Activated CD8-positive, alpha-beta memory T cell treated with anti-CD3 and anti-CD28 coated beads, Interleukin-2, amount 50 U/mL, for 4 hours (primary cell): ENCODE measurements at regions not wholly inside any gene's neighbourhood (a gene's known extent, or its start where the extent isn't known, plus 50 kb on each side); places are given as distances from the start of the nearest gene placed in this dataset.

Source experiments
- DNase-seq: peaks from one replicate; pipeline ENCODE4 v3.0.0-alpha.2; 2020

DNA sequence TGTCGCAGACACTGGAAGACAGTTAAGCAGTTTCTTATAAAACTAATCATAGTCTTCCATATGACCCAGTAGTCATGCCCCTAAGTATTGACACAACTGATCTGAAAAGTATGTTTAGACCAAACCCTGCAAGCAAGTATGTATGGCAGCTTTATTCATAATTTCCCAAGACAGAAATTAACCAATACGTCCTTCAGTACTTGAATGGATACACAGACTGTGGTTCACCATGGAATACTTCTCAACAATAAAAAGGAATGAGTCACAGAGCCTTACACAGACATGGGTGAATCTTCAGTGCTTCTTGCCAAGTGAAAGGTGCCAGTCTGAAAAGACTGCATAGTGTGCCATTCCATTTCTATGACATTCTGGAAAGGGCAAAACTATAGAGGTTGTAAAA is 50.2 kb upstream of the AKR1E2 start:
- no peak for DNase-seq

DNA sequence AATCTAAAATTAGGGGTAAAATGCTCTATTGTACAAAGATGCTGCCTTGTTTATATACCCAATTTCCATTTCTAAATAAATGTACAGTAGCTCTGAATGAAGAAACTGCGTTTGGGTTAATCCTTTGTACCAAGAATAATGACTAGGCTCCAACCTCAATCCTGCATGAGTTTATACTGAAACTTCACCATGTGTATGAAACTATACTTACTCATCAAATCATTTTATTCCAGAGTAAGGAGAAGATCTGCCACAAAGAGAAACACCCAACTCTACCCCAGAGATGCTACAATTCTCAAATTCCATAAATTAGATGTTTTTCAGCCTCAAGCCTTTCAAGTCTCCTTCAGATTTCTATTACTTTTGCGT is 53.8 kb upstream of the AKR1E2 start:
- no peak for DNase-seq

DNA sequence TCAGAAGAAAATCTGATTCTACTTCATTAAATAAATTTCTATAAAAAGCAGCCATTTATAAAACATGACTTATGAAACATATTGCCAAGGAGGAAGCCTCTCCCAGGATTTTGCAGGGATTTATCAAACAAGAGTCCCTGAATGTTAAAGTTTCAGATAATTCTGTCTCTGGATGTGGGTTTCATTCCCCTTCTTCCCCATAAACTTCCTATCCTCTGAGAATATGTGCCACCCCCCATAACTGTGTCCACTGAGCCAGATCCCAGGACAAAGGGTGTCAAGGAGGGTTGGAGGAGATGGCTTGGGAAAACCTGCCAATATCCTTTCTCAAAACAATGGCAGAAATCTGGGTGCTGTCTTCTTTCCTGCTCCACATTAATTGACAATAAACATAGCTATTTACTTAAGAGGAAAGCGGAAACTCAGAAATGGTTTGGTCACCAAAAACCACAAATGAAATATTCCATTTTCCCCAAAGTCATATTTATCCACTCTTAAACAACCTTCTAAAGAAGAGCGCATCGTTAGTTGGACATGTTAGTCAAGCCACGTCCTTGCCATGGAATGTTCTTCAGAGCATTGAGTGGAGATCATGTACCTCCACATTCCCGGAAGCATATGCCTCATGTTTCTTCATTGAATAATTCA is 54.3 kb upstream of the AKR1E2 start:
- no peak for DNase-seq

DNA sequence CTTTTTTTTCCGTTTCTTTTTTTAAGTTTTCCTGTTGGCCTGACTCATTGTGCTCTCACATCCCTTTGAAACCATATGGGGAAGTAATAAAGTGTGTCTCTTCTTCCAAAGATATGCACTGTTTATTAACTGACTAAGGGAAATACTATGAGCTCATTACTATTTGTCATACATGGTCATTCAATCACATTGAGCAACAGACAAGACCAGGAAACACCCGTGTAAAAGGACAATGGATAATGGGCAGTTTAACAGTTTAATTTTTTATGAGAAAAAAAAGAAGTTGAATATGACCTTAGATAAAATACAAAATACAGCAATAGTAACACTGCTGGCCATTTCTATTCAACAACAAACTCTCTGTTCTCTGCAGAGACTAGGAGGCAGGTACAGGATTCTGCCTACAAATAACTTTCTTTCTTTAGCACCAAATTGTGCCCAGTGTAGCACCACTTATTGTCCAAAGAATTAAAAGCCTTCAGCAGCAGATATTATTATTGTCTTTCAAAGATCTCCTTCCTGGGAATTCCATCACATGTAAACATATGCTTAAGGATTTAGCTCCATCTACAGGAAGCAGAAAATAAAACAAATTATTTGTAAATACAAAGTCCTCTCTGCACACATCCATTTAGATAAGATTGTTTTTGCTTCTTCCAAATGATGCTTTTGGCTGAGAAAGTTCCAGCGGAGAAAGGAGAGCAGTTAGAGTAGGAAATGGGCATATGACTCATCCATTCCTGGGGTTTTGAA is 55.0 kb upstream of the AKR1E2 start:
- DNase-seq = no peak

DNA sequence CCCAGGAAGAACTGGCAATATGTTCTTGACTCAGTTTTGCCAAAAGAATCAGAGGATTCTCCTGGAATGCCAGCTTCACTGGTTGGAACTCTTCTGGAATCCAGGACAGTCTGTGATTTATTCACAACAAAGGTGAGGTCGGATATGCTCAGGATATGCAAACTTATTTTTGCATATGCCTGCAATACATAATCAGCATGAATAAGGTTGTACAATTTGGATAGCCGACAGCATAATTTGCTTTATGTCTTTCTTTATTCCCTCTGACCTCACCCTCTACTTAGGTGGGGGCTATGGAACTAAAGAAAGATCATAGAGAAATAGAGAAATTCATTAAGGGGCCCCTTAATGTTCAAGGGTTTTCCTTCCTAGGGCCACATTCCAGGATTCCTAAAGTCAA is 57.6 kb upstream of the AKR1E2 start:
- DNase-seq = no peak

DNA sequence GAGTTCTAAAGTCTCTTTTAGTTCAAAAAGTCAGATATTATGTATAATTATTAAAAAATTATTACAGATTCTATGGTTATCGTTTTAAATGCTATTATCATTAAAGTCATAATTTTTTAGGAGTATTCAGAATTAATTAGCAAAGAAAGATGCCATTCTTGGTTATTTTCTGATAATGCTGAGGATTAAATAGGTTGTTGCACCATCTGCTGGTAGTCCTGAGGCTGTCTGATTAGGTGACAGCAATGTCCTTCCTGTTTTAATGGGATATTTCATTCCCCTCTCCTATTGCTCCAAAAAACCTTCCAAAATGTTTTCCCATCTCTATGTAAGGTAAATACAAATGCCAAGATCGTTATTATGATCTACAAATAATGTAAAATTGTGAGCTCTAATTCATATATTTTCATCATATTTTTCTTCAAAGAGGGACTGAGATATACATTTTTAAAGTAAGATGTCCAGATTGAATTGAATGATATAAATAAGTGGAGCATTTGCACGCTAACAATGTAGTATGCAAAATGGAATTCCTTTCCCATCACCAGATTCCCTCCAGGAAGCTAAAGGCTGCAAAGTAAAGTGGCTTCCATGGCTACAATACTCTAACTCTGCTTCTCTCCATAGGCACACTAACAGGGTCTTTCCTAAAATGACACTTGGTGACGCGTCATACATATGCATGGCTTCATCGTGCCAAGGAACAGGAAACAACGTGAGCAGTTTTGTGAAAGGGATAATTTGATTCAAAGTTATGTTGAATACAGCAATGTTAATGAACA is 58.8 kb upstream of the AKR1E2 start:
- DNase-seq = no peak

DNA sequence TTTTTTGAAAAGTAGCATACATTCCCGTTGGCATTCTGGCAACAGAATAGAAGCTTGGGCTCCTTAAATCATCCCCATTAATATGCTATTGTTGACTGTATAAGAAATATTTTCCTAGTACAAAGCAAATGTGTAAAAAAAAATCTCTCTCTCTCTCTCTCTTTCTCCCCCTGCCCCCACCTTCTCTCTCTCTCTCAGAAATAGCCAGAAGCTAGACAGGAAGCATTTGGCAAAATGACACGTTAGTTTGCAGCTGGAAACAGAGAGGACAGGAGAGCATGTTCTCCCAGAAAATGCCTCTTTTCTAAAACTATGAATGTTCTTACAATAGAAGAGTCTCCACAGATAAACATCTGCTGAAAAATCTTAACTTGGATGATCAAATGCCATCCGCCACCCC is 59.6 kb upstream of the AKR1E2 start:
- no peak for DNase-seq

DNA sequence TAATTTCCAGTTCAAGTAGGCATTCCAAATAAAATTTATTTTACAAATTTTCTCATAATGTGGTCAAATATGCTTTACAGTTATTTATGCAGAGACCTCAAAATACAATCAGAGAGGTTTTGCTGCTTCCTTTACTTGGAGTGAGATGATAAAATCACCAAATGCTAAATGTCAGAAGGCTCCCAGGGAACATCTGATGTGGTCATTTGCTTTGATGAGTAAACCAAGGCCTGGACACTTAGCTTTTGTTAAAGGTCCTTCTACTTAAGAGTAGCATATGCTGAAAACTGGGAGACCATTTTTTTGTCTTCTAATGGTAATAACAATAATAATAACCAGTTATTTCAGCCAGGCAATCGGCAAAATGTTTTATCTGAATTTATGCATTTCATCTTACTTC is 60.6 kb upstream of the AKR1E2 start:
- no peak for DNase-seq

DNA sequence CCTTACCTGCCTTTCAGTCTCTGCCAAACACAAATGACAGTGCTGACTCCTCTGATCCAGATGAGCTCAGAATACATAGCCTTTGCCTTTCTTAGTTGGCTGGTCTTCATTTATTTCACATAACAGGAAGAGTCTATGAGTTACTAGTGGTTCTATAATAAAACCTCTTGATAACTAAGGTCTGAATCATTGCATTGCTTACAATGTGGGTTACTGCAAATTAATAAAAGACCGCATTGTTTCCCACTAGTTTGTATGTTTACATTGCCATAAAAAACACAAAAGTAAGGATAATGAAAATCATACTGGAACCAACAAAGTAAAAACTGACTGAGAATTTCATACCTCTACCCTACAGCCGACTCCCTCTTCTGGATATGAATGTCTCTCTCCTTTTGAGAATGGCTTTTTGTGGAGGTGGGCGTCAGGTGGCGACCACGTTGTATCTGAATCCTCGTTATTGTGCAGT is 62.0 kb upstream of the AKR1E2 start:
- no peak for DNase-seq

DNA sequence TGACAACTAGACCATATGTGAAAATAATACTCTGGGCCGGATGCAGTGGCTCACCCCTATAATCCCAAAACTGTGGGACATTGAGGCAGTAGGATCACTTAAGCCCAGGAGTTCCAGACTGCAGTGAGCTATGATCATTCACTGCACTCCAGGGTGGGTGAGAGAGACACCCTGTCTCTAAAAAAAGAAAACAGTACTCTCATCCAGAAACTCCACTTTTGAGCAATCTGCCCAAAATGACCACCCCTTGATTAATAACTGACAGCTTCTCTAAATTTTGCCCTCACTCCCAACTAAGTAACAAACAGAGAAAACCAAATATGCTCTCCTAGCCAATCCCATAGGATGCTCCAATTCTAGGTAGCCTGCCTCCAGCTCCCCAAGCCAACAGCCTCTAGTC is 62.5 kb upstream of the AKR1E2 start:
- DNase-seq = no peak

DNA sequence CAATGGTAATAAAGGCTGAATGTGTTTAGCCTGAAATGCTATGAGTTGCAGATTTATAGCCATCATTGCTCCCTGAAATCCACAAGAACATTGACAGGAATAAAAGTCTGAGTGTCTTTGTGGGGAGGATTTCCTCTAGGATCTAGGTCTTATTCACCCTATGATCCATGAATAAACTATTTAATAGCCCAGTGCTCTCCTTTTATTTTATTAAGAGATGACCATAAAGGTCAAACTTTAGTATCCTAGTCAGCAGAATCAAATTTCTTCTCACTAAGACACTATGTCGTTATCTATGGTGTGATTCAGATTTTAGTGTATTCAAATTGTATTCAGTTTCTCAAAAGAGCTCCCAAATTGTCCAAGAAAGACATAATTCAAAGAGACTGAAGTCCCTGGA is 67.8 kb upstream of the AKR1E2 start:
- no peak for DNase-seq

DNA sequence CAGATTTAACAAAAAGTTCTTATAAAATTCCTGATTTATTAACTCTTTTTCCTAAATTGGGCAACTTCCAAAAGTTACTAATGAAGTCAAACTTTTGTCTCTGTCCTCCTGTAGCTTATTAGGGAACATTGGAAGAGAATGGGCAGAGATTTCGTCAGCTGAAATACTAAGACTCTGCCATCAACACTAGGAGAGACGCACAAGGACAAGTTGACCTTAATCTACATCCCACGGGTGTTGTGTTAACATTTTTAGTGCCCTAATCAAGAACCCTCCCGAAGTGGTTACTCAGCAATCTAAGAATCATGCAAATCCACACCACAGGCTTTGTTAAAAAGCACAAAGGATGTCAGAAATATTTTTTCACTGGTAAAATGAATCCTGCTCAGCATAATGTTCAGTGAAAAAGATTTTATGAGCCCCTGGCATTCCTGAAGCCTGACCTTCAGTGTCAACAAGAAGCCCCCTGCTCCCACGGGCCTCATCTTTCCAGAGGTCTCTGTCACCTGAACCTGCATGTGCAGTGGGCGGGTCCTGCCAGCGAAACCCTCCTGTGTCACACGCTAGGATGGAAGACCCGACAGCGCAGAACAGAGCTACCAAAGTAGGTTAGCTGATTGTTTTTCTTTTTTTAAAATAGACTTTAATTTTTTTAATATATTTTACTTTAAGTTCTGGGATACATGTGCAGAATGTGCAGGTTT is 70.6 kb upstream of the AKR1E2 start:
- DNase-seq = no peak

DNA sequence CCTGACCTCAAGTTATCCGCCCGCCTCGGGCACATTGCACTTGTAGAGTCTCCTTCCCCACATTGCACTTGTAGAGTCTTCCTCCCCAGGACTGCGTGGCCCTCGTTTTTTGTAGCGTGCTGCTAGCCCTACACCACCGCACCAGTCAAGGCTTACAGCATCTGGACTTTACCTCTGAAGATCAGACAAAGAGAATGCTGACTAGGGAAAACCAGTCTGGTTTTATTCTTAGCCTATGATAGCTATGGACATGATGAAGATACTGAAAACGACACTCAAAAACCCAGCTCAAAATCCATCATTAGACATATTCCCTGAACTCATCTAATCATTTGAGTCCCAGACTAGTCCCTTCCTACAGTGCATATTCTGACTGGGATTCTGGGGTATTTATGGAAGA is 71.9 kb upstream of the AKR1E2 start:
- no peak for DNase-seq

DNA sequence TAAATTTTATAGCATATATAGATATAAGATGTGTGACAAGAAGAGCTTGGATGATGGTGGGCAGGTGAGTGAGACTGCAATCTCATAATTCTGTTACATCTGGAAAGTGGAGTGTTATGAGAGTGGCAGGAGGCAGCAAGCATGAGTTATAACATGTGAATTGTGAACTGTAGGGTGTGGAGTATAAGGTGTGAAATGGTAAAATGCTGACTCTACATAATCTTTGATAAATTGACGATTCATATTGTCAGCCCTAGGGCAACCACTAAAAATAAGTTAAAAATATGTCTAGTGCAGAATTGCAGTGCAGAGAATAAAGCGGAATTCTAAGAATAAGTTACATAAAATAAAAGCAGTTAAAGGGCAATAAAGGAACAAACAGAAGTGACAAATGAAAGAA is 74.8 kb upstream of the AKR1E2 start:
- no peak for DNase-seq

DNA sequence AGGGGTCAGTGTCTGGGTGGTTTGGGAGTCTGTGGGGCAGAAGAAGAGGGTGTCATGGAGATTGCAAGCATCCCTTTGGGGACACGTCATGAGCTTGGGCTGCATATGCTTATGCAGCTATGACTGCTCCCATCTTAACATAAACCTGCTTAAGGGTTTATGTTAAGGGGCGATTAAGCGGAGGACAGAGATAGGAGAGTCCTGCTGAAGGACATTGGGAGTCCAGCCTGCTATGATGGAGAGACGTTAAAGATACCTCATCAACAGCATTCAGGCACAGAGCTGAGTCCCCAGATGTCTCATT is 76.8 kb upstream of the AKR1E2 start:
- no peak for DNase-seq

DNA sequence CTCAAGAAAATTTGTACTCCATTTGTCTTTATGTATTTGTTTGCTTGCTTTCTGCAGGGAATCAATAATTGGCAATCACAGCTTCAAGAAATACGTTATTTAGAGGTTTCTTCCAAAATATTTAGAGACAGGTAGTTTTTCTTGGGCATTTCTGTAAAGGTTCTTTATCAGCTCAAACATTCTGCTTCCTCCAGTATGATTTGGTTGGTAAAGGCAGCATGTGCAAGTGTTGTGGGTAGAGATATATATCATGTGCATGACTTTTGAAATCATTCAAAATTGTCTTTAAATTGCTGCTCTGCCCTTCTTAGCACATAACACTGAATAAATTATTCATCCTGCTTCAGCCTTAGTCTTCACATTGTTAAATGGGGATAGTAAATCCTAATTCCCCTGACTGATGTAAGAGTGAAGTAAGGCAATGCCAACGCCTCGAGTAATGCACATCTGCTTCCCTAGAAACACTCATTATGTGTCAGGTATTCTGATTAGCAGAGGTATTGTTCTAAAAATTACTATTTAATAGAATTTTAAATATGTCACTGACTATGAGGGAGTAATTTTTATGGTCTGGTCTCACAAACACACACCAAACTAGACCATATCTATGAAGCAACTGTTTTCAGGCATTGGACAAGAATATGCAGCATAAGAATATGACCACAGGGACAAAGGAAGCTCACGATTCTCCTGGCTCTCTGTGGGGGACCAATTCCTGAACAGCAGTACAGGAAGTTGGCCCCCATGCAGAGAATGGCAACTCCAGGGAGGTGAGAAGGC is 77.3 kb upstream of the AKR1E2 start:
- no peak for DNase-seq

DNA sequence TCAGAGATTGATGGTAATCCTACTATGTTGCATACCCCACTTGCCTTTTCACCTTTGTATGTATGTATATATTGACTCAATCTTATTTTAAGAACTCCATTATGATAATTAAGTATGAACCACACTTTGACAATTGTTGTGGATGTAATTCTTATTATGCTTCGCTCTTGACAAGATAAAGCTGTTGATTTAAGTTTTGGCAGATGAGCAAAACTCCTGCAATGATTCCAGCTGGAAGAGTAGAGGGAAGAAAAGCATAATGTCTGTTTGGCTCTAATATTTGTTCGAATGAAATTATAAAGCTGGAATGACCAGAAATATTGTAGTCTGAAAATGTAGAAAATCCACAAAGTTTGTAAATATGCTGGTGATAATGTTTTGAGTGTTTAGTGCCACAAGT is 83.8 kb upstream of the AKR1E2 start:
- DNase-seq = no peak

DNA sequence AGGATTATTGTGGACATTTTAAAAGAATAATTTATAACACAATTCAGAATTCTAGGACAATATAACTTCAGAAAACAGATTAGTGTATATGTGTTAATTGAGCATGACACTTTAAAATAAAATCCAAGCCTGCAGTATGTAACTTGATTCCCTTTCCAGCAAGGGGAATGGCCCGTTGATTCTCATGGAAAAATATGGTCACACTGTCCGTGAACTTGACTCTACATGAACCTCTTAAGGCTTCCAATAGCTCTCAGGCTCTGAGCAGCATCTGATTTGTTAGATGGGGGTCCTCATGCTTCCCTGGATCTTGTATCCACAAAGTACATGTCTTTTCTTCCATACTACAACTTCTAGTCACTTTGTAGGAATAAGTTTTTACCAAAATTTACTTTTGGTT is 85.5 kb upstream of the AKR1E2 start:
- no peak for DNase-seq

DNA sequence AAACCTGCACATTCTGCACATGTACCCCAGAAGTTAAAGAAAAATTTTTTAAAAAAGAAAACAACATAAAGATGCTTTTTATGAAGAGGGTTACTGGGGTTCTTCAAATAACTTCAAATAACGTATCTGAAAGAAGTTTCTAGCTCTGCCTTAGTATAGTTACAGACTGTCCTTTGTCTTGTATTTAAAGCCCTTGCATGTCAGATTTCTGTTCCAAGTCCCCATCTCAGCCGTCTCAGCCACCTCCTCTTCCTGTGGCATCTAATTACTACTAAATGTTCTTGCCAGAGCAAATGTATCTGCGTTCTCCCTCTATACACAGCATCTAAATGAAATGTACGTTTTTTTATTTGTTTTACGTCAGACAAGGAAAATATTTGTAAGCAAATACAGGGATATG is 89.4 kb upstream of the AKR1E2 start:
- DNase-seq = no peak

DNA sequence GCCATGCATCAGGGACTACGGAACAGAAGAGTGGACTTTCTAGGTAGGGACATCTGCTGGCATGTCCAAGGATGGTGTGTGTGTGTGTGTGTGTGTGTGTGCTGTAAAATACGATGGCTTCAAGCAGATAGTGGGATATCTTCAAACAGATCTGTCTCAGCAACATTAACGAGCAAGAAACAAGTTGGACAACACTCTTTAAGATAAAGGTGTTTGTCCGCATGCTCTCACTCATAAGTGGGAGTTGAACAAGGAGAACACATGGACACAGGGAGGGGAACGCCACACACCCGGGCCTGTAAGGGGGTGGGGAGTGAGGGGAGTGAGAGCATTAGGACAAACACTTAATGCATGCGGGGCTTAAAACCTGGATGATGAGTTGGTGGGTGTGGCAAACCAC is 89.8 kb upstream of the AKR1E2 start:
- no peak for DNase-seq

DNA sequence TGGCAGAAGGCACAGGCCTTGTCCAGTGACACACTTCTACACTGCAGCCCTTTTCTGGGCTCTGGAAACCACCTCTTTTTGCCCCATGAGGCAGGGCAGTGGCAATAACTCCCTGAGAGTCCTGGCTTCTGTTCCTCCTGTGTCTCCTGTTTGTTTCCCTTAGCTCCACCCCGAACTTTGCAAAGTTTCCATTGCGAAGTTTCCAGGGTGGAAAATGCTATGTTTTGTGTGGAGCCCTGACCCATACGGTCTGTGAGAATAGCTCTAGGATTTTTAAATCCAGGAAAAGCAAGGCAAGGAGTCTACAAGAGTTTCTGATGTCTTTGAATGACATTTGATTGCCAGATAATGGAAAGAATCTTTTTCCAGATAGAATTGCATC is 92.2 kb upstream of the AKR1E2 start:
- no peak for DNase-seq

DNA sequence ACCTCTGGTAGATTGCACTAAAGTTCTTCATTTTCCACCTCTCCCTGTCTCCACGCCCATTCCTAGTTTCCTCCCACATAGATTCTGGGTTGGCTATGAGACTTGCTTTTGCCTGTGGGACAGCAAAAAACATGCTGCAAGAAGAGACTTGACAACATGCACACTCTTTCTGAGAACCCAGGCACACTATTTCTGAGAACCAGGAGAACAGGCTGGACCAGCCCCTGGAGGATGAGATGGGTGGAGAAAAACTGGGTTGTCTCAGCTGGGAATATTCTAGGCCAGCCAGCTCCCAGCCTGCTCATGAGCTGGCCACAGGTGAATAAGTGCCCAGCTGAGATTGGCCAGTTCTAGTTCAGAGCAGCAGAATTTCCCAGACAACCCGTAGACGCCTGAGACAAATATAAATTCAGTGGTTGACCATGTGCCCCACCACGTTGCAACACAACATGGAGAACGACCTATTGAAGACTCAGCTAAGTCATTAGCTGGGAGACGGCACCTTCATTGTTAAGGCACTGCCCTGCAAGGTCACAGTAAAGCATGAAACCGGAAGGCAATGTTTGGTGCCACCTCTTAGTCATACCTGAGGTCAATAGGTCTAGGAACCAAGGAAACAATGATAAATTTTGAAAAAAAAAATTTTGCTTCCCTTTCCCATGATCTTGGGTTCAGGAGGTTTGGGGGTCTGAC is 92.7 kb upstream of the AKR1E2 start:
- no peak for DNase-seq
